ENCODE measurements at regions not wholly inside any gene's neighbourhood (a gene's known extent, or its start where the extent isn't known, plus 50 kb on each side); places are given as distances from the start of the nearest gene placed in this dataset.
A peak's percentile ranks its signal among the peaks of the same experiment; 100 is the strongest.

DNA sequence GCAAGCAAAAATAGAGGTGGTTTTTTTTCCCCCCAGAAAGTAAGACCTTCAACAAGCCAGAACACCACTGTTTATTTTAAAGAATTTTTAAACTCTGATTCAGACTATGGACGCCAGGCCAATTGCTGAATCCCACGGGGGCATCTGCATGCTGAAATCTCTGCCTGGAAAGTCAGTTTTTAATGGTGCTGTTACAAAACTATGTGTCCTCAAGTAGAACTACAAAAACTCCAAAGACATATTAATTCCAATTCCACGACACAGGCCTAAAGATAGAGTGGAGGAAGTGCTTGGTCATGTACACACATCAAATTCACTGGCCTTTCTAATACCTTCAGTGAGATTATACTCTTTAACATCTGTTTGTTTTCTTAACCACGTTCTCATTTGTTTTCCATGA, 490.5 kb upstream of the NR2F2 start:
- H3K27ac ChIP-seq (ENCODE audit: low read depth), result no peak overlapping the region
- H3K79me2 ChIP-seq (replicated peaks; ENCODE audit: insufficient read depth), result no peaks in the 10 kb centered on the region
- TF ChIP-seq, protein P1, sequence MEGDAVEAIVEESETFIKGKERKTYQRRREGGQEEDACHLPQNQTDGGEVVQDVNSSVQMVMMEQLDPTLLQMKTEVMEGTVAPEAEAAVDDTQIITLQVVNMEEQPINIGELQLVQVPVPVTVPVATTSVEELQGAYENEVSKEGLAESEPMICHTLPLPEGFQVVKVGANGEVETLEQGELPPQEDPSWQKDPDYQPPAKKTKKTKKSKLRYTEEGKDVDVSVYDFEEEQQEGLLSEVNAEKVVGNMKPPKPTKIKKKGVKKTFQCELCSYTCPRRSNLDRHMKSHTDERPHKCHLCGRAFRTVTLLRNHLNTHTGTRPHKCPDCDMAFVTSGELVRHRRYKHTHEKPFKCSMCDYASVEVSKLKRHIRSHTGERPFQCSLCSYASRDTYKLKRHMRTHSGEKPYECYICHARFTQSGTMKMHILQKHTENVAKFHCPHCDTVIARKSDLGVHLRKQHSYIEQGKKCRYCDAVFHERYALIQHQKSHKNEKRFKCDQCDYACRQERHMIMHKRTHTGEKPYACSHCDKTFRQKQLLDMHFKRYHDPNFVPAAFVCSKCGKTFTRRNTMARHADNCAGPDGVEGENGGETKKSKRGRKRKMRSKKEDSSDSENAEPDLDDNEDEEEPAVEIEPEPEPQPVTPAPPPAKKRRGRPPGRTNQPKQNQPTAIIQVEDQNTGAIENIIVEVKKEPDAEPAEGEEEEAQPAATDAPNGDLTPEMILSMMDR (conservative IDR thresholded peaks at IDR 0.05; ENCODE audit: low read depth in 2 of 2), result no peak
- no peak for TF ChIP-seq NANOG (IDR thresholded peaks at IDR 0.05; ENCODE audit: borderline replicate concordance)
- TF ChIP-seq, protein P2, sequence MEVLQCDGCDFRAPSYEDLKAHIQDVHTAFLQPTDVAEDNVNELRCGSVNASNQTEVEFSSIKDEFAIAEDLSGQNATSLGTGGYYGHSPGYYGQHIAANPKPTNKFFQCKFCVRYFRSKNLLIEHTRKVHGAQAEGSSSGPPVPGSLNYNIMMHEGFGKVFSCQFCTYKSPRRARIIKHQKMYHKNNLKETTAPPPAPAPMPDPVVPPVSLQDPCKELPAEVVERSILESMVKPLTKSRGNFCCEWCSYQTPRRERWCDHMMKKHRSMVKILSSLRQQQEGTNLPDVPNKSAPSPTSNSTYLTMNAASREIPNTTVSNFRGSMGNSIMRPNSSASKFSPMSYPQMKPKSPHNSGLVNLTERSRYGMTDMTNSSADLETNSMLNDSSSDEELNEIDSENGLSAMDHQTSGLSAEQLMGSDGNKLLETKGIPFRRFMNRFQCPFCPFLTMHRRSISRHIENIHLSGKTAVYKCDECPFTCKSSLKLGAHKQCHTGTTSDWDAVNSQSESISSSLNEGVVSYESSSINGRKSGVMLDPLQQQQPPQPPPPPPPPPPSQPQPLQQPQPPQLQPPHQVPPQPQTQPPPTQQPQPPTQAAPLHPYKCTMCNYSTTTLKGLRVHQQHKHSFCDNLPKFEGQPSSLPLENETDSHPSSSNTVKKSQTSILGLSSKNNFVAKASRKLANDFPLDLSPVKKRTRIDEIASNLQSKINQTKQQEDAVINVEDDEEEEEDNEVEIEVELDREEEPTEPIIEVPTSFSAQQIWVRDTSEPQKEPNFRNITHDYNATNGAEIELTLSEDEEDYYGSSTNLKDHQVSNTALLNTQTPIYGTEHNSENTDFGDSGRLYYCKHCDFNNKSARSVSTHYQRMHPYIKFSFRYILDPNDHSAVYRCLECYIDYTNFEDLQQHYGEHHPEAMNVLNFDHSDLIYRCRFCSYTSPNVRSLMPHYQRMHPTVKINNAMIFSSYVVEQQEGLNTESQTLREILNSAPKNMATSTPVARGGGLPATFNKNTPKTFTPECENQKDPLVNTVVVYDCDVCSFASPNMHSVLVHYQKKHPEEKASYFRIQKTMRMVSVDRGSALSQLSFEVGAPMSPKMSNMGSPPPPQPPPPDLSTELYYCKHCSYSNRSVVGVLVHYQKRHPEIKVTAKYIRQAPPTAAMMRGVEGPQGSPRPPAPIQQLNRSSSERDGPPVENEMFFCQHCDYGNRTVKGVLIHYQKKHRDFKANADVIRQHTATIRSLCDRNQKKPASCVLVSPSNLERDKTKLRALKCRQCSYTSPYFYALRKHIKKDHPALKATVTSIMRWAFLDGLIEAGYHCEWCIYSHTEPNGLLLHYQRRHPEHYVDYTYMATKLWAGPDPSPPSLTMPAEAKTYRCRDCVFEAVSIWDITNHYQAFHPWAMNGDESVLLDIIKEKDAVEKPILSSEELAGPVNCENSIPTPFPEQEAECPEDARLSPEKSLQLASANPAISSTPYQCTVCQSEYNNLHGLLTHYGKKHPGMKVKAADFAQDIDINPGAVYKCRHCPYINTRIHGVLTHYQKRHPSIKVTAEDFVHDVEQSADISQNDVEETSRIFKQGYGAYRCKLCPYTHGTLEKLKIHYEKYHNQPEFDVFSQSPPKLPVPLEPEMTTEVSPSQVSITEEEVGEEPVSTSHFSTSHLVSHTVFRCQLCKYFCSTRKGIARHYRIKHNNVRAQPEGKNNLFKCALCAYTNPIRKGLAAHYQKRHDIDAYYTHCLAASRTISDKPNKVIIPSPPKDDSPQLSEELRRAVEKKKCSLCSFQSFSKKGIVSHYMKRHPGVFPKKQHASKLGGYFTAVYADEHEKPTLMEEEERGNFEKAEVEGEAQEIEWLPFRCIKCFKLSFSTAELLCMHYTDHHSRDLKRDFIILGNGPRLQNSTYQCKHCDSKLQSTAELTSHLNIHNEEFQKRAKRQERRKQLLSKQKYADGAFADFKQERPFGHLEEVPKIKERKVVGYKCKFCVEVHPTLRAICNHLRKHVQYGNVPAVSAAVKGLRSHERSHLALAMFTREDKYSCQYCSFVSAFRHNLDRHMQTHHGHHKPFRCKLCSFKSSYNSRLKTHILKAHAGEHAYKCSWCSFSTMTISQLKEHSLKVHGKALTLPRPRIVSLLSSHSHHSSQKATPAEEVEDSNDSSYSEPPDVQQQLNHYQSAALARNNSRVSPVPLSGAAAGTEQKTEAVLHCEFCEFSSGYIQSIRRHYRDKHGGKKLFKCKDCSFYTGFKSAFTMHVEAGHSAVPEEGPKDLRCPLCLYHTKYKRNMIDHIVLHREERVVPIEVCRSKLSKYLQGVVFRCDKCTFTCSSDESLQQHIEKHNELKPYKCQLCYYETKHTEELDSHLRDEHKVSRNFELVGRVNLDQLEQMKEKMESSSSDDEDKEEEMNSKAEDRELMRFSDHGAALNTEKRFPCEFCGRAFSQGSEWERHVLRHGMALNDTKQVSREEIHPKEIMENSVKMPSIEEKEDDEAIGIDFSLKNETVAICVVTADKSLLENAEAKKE (CRISPR knock-in tag; IDR thresholded peaks at IDR 0.05), result no peak
- TF ChIP-seq STAT1 (IDR thresholded peaks at IDR 0.05; ENCODE audit: unreplicated experiment), result no peak
- TF ChIP-seq EZH2 (IDR thresholded peaks at IDR 0.05; ENCODE audit: low read depth, unreplicated experiment), result no peak
- no peak for TF ChIP-seq ZNF331 (CRISPR knock-in tag; IDR thresholded peaks at IDR 0.05; ENCODE audit: low read depth)
- TF ChIP-seq, protein P3, sequence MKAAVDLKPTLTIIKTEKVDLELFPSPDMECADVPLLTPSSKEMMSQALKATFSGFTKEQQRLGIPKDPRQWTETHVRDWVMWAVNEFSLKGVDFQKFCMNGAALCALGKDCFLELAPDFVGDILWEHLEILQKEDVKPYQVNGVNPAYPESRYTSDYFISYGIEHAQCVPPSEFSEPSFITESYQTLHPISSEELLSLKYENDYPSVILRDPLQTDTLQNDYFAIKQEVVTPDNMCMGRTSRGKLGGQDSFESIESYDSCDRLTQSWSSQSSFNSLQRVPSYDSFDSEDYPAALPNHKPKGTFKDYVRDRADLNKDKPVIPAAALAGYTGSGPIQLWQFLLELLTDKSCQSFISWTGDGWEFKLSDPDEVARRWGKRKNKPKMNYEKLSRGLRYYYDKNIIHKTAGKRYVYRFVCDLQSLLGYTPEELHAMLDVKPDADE (IDR thresholded peaks at IDR 0.05), result no peak
- no peak for TF ChIP-seq EZH2phosphoT487 (IDR thresholded peaks at IDR 0.05; ENCODE audit: unreplicated experiment)
- TF ChIP-seq, protein P4, sequence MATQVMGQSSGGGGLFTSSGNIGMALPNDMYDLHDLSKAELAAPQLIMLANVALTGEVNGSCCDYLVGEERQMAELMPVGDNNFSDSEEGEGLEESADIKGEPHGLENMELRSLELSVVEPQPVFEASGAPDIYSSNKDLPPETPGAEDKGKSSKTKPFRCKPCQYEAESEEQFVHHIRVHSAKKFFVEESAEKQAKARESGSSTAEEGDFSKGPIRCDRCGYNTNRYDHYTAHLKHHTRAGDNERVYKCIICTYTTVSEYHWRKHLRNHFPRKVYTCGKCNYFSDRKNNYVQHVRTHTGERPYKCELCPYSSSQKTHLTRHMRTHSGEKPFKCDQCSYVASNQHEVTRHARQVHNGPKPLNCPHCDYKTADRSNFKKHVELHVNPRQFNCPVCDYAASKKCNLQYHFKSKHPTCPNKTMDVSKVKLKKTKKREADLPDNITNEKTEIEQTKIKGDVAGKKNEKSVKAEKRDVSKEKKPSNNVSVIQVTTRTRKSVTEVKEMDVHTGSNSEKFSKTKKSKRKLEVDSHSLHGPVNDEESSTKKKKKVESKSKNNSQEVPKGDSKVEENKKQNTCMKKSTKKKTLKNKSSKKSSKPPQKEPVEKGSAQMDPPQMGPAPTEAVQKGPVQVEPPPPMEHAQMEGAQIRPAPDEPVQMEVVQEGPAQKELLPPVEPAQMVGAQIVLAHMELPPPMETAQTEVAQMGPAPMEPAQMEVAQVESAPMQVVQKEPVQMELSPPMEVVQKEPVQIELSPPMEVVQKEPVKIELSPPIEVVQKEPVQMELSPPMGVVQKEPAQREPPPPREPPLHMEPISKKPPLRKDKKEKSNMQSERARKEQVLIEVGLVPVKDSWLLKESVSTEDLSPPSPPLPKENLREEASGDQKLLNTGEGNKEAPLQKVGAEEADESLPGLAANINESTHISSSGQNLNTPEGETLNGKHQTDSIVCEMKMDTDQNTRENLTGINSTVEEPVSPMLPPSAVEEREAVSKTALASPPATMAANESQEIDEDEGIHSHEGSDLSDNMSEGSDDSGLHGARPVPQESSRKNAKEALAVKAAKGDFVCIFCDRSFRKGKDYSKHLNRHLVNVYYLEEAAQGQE (IDR thresholded peaks at IDR 0.05; ENCODE audit: unreplicated experiment), result no peak
- TF ChIP-seq ZNF114 (CRISPR knock-in tag; IDR thresholded peaks at IDR 0.05), result no peak
- TF ChIP-seq CREB1 (CRISPR knock-in tag; IDR thresholded peaks at IDR 0.05; ENCODE audit: low read depth), result no peak
- TF ChIP-seq JUNB (IDR thresholded peaks at IDR 0.05; ENCODE audit: unreplicated experiment), result no peak
- TF ChIP-seq POLR2AphosphoS5 (IDR thresholded peaks at IDR 0.05; ENCODE audit: low read depth), result no peak
- Mint-ChIP-seq H3K27ac (0 out of 2 replicates have a peak overlapping the region, but pooled peaks have one; percentile 38), H3K9me3 (no peaks in the 10 kb centered on the region), H3K4me1 (0 out of 3 replicates have a peak, but pooled peaks cover 3% of the 10 kb centered on the region), H3K27me3 (ENCODE audit: insufficient read depth, low read depth, poor library complexity) (no peaks in the 10 kb centered on the region), H3K36me3 (ENCODE audit: low read depth) (no peaks in the 10 kb centered on the region), H3K4me3 (no peak overlapping the region)
- no peaks in the 10 kb centered on the region for H3K27me3 ChIP-seq (ENCODE audit: insufficient read depth)
- H3K4me3 ChIP-seq, result no peak overlapping the region
- no peaks in the 10 kb centered on the region for H4K20me1 ChIP-seq (replicated peaks; ENCODE audit: insufficient read depth)
- no peak overlapping the region for H3K4me2 ChIP-seq
- H3K36me3 ChIP-seq (ENCODE audit: insufficient read depth), result no peaks in the 10 kb centered on the region
- H3K4me1 ChIP-seq (ENCODE audit: insufficient read depth), result no peaks in the 10 kb centered on the region
- ATAC-seq (no peak), DNase-seq (ENCODE audit: low spot score) (no peak)
- H3K9me2 ChIP-seq (ENCODE audit: insufficient read depth), result no peaks in the 10 kb centered on the region
- no peaks in the 10 kb centered on the region for H3F3A ChIP-seq (replicated peaks; ENCODE audit: low read depth)
- no peak overlapping the region for H2AFZ ChIP-seq
